KOPT-K1 (cell line): ENCODE measurements at regions not wholly inside any gene's neighbourhood (a gene's known extent, or its start where the extent isn't known, plus 50 kb on each side); places are given as distances from the start of the nearest gene placed in this dataset.

Experiments used
- H3K27ac ChIP-seq: fragments of 200-600 bp; sonication (generic); 2 replicates; pipeline ENCODE4 v1.5.1; 2016; ENCODE audit warnings: antibody characterized with exemption, mild to moderate bottlenecking, low read depth, low read length; ENCODE audit not compliant: poor library complexity, severe bottlenecking
- H3K36me3 ChIP-seq: fragments of 200-600 bp; sonication (generic); 2 replicates; pipeline ENCODE4 v1.5.1; 2017; ENCODE audit warnings: antibody characterized with exemption, mild to moderate bottlenecking, low read length, moderate library complexity; ENCODE audit not compliant: insufficient read depth
- H3K9me3 ChIP-seq: fragments of 200-600 bp; sonication (generic); 2 replicates; pipeline ENCODE4 v1.5.1; 2017; ENCODE audit warnings: antibody characterized with exemption, low read length, mild to moderate bottlenecking; ENCODE audit not compliant: insufficient read depth, poor library complexity, severe bottlenecking

- Histone ChIP-seq H3K9me3 (no peaks in the 10 kb centered on the region), H3K27ac (no peak overlapping the region), H3K36me3 (no peaks in the 10 kb centered on the region)
Observed at GRCh38 chr11:121936781-121937447, 179.1 kb downstream of the BLID start.

GRCh38 chr11:121936370-121936769, 179.6 kb downstream of the BLID start:
- Histone ChIP-seq H3K9me3 (no peaks in the 10 kb centered on the region), H3K27ac (no peak overlapping the region), H3K36me3 (no peaks in the 10 kb centered on the region)

- Histone ChIP-seq H3K36me3 (no peaks in the 10 kb centered on the region), H3K27ac (no peak overlapping the region), H3K9me3 (no peaks in the 10 kb centered on the region)
Observed at GRCh38 chr11:121933694-121934093, 182.3 kb downstream of the BLID start.

GRCh38 chr11:121933294-121933693, 182.7 kb downstream of the BLID start:
- Histone ChIP-seq H3K27ac (no peak overlapping the region), H3K36me3 (no peaks in the 10 kb centered on the region), H3K9me3 (no peaks in the 10 kb centered on the region)

DNA sequence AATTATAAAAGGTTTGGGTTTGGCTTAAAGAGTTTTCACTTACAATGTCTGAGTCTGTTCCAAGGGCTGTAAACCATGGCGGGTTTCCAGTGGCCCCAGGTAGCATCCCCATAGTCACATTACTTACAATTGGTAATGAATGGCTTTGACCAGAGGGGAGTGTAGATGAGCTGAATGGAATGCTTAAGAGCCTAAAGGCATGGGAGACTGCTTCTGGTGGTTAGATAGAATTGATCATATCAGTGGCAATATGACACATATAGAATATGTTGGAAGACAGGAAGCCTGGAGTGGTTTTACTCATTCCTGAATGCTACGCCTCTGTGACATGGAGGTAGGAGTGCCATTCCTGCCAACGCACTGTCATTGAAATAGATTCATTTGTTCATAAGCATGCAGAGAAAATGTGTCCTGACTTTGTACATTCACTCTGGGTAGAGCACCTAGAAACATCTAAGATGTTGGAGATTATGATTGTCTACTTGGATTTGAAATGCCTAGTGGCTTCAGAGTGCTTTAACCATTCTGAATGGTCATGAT, 183.3 kb downstream of the BLID start:
- Histone ChIP-seq H3K27ac (no peak overlapping the region), H3K36me3 (no peaks in the 10 kb centered on the region), H3K9me3 (no peaks in the 10 kb centered on the region)

- no peaks in the 10 kb centered on the region for H3K36me3 ChIP-seq
- no peak overlapping the region for H3K27ac ChIP-seq
- no peaks in the 10 kb centered on the region for H3K9me3 ChIP-seq
Observed at GRCh38 chr11:121931748-121932352, 184.2 kb downstream of the BLID start.

DNA sequence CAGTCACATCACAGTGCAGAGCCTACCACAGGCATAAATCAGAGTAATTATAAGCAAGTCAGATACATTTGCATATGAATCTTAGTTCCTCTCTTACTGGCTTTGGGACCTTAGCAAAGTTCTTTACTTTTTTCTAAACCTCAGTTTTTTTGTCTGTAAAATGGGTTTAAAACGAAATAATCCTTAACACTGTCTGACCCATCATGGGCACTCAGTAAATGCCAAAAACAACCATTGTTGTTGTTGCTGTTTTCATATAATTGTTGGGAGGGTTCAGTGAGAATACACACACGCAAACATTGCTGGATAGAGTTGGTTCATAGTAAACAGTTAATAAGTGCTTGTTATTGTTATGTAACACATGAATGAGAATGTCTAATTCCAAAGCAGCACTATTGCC, 184.9 kb downstream of the BLID start:
- Histone ChIP-seq H3K36me3 (no peaks in the 10 kb centered on the region), H3K27ac (no peak overlapping the region)

DNA sequence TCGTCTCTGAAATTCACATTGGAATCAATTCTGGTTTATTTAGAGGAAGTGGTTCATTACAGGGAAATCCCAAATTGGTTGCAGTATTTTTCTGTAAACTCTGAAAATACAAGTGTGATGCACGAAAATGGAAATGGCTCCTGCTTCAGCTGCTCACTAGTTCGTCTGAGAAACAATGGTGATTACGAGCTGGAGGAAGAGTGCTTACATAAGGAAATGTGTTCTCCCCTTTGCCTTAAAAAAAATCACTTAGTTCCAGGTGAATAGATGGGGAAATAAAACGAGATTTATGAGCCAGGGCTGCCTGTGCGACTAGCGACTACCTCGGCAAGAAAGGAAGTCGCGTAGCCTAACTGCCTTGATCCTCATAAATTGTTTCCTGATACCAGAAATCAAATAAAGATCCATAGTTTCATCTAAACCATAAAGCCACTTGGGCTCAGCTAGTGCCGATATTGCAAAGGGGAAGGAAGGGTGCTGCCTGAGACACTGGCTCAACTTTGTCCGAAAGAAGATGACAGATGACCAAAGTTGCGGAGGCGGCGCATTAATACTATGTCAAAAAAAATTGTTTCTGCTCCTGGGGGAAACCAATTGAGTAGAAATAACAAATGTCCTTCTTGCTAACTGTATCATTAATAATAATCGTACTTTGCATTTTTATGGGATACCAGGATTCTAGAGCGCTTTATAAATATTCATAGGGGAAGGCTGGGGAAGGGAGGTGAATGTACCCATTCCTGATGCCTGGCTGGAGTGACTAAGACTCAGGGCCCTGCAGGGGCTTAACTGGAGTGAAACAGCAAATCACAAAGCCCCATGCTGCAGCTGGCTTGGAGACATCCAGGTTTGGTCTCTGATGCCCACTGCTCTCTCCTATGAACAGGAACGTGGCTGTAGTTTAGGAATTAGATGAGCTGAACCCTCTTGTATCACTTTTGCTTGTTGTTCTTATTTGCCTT, 185.7 kb downstream of the BLID start:
- H3K36me3 ChIP-seq: no peaks in the 10 kb centered on the region
- no peak overlapping the region for H3K27ac ChIP-seq
- H3K9me3 ChIP-seq: no peaks in the 10 kb centered on the region

More for the DNA sequence above, 184.9 kb downstream of the BLID start:
- H3K9me3 ChIP-seq: no peaks in the 10 kb centered on the region

- Histone ChIP-seq H3K27ac (no peak overlapping the region), H3K36me3 (no peaks in the 10 kb centered on the region), H3K9me3 (no peaks in the 10 kb centered on the region)
Observed at GRCh38 chr11:121929581-121929980, 186.4 kb downstream of the BLID start.

GRCh38 chr11:121928597-121929580, 187.1 kb downstream of the BLID start:
- Histone ChIP-seq H3K36me3 (no peaks in the 10 kb centered on the region), H3K27ac (no peak overlapping the region)

DNA sequence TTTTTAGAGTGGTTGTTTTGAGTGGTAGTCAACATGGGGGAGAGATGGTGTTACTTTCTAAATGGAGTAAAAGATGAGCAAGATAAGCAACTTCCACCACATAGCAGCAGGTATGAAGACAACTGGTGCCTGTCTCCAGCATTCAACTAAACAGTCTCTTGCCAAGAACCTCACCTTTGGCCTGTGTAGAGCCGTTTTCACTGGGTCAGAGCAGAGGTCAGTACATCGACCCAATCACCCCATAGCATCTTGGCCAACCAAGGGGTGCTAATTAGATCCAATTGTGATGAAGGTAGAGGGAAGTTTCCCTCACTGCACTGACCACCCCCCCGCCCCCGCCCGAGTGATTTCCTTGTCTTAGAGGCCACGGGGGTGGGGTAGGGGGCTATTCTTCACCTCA, 188.2 kb downstream of the BLID start:
- no peak overlapping the region for H3K27ac ChIP-seq
- H3K36me3 ChIP-seq: no peaks in the 10 kb centered on the region
- H3K9me3 ChIP-seq: no peaks in the 10 kb centered on the region

More at GRCh38 chr11:121928597-121929580, 187.1 kb downstream of the BLID start:
- no peaks in the 10 kb centered on the region for H3K9me3 ChIP-seq

DNA sequence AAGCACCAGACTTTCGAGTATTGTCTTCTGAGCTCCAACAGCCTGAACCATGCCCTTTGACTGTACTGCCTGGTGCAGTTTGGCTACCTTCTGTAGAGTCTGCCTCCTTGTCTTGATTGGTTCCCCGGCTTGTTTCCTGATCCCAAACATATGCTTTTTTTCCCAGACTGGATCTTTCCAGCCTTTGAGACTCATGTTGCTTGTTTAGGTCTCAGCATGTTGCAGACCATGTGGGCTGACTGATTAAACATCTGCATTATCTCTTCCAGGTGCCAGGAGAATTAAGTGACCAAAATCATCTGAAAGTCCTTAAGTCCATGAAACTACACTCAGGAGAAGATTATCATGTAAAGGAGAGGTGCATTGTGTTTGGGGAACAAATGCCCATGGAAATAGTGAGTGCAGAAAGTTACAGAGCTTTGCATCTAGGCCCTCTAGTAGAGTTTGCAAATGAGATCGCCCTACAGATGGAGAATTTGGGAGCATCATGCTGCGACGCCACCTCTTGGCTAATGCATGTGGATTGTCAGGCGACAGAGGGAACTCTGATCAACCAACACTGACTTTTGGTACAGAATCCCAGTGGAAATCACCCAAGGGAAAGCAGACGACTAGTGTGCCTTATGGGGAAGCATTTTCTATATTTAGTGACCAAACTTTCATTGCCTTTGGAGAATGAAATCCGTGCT, 188.8 kb downstream of the BLID start:
- no peaks in the 10 kb centered on the region for H3K36me3 ChIP-seq
- no peak overlapping the region for H3K27ac ChIP-seq
- no peaks in the 10 kb centered on the region for H3K9me3 ChIP-seq

DNA sequence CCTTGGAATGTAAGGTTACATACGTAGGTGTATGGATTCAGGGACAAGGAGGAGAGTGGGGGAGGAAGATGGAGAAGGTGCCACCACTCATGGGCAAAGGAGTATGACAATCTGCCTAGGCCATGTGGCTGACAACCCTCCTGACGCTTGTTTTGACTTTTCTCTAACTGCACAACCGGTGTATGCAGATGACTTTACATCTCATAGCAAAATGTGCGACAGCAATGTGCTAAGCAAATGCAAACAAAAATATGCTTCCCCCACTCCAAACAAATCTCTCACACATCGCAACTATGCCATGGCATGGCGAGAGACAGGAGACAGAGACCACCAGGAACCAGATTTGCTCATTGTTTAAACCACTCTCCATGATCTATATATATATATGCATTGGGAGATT, 191.8 kb downstream of the BLID start:
- Histone ChIP-seq H3K27ac (no peak overlapping the region), H3K36me3 (no peaks in the 10 kb centered on the region), H3K9me3 (no peaks in the 10 kb centered on the region)

DNA sequence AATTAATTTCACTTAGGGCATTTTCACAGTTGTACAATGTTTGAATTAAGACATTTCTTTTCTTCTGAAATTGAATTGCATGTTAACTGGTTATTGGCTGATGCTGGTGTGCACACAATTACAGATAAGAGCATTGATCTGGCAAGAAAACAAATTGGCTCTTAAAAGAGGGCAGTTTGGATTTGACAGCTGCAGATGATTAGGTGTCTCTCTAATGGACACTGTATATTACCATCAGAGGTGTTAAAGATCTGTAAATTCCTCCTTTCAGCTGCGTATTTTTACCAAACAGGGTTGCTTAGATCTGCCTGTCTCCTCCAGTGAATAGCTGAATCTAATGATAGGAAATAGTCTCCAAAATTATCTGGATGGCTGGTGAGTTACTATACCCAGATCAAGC, 198.5 kb downstream of the BLID start:
- Histone ChIP-seq H3K9me3 (no peaks in the 10 kb centered on the region), H3K36me3 (no peaks in the 10 kb centered on the region), H3K27ac (no peak overlapping the region)
